ENCODE measurements at regions not wholly inside any gene's neighbourhood (a gene's known extent, or its start where the extent isn't known, plus 50 kb on each side); places are given as distances from the start of the nearest gene placed in this dataset.

- no peak for TF ChIP-seq EZH2phosphoT487 (IDR thresholded peaks at IDR 0.05; ENCODE audit: borderline replicate concordance)
- TF ChIP-seq, protein P1, sequence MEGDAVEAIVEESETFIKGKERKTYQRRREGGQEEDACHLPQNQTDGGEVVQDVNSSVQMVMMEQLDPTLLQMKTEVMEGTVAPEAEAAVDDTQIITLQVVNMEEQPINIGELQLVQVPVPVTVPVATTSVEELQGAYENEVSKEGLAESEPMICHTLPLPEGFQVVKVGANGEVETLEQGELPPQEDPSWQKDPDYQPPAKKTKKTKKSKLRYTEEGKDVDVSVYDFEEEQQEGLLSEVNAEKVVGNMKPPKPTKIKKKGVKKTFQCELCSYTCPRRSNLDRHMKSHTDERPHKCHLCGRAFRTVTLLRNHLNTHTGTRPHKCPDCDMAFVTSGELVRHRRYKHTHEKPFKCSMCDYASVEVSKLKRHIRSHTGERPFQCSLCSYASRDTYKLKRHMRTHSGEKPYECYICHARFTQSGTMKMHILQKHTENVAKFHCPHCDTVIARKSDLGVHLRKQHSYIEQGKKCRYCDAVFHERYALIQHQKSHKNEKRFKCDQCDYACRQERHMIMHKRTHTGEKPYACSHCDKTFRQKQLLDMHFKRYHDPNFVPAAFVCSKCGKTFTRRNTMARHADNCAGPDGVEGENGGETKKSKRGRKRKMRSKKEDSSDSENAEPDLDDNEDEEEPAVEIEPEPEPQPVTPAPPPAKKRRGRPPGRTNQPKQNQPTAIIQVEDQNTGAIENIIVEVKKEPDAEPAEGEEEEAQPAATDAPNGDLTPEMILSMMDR (conservative IDR thresholded peaks at IDR 0.05; ENCODE audit: low read length): no peak
Measured at GRCh38 chr14:52202151-52202550, 65.3 kb upstream of the PTGDR start.
